Endodermal cell (in vitro differentiated cells): ENCODE measurements at regions not wholly inside any gene's neighbourhood (a gene's known extent, or its start where the extent isn't known, plus 50 kb on each side); places are given as distances from the start of the nearest gene placed in this dataset.

Experiments used
- DNase-seq: peaks from one replicate; pipeline ENCODE4 v3.0.0-alpha.2; 2017
- H3K27ac ChIP-seq: 2 replicates; pipeline ENCODE4 v1.5.1; 2013; ENCODE audit warnings: mild to moderate bottlenecking, low read depth, low read length, moderate library complexity
- H3K27me3 ChIP-seq: 2 replicates; pipeline ENCODE4 v1.6.1; 2013; ENCODE audit warnings: mild to moderate bottlenecking, low read length, moderate library complexity; ENCODE audit not compliant: insufficient read depth, control insufficient read depth, poor library complexity, severe bottlenecking
- H3K36me3 ChIP-seq: 2 replicates; pipeline ENCODE4 v1.7.0; 2013; ENCODE audit warnings: mild to moderate bottlenecking, low read length, moderate library complexity; ENCODE audit not compliant: control insufficient read depth, insufficient read depth
- H3K4me1 ChIP-seq: one replicate; pipeline ENCODE4 v1.7.0; 2013; ENCODE audit warnings: low read length; ENCODE audit not compliant: control insufficient read depth, insufficient read depth
- H3K4me3 ChIP-seq: 2 replicates; pipeline ENCODE4 v1.5.1; 2013; ENCODE audit warnings: mild to moderate bottlenecking, low read length, moderate library complexity
- H3K9ac ChIP-seq: 2 replicates; pipeline ENCODE4 v1.6.1; 2013; ENCODE audit warnings: mild to moderate bottlenecking, low read length, moderate library complexity; ENCODE audit not compliant: poor library complexity, severe bottlenecking; ENCODE audit errors: extremely low read depth
- H3K9me3 ChIP-seq: 2 replicates; pipeline ENCODE4 v1.6.1; 2013; ENCODE audit warnings: mild to moderate bottlenecking, low read length, moderate library complexity; ENCODE audit not compliant: control insufficient read depth
- H3K27ac Mint-ChIP-seq: 2 replicates; pipeline ENCODE4 v1.8.0; 2020; ENCODE audit warnings: mixed read lengths
- H3K27me3 Mint-ChIP-seq: 2 replicates; pipeline ENCODE4 v1.8.0; 2021; ENCODE audit warnings: mild to moderate bottlenecking, mixed read lengths; ENCODE audit not compliant: insufficient read depth
- H3K36me3 Mint-ChIP-seq: 2 replicates; pipeline ENCODE4 v1.8.0; 2020; ENCODE audit warnings: low read depth, mixed read lengths
- H3K4me1 Mint-ChIP-seq: 2 replicates; pipeline ENCODE4 v1.8.0; 2020; ENCODE audit warnings: mixed read lengths
- H3K4me3 Mint-ChIP-seq: 2 replicates; pipeline ENCODE4 v1.8.0; 2020; ENCODE audit warnings: mild to moderate bottlenecking, moderate library complexity, mixed read lengths
- H3K9me3 Mint-ChIP-seq: 2 replicates; pipeline ENCODE4 v1.8.0; 2020; ENCODE audit warnings: mild to moderate bottlenecking, mixed read lengths
- whole genome bisulfite sequencing, 2 experiments: methylation state at CpG; one replicate each; pipeline versions ENCODE4 v1.1.5 to v1.1.7; 2013; ENCODE audit warnings: missing lambda C conversion rate in 2 of 2, mixed read lengths in 1 of 2; ENCODE audit not compliant: insufficient coverage in 1 of 2, insufficient read length in 1 of 2; 5-methylcytosine and 5-hydroxymethylcytosine counted together
- TF ChIP-seq, protein P1 (sequence below): fragments of 200-600 bp; sonication (generic); conservative IDR thresholded peaks from 2 replicates; pipeline ENCODE4 v1.5.0; 2021; ENCODE audit warnings: antibody characterized with exemption, mild to moderate bottlenecking

DNA sequence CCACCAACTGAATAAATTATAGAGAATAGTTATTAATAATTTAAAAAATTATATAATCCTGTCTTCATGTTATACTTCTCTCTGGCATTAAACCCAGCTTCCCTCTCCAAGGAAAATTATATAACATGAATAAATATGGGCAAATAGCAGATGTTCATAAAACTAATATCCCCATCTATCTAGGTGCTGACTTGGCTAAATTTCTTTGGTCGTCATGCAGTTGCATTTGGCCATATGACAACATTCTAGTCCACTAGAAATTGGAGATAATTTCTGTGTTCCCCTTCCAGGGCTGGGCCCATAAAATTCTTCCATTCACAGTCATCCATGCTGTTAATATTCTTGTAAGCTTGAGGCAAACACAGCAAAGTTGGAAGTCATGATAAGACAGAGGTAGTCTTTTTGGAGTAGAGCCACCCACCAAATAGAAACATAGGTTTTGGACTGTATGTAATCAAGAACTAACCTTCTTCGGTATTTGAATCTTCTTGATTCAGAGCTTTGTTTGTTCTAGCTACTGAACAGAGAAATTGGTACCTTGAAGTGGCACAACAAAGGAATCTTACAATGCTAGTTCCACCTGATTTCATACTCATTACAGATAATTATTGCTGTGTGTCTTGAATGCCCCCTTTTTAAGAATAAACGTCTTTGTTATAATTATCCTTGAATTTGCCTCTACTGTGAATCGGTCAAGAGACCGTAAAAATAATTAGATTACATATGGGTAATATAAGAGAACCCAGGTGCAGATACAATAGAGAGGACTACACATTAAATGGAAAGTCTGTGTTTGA is 678.5 kb upstream of the PCDH20 start:
- Mint-ChIP-seq H3K9me3 (peaks cover 6% of the 10 kb centered on the region), H3K4me1 (no peaks in the 10 kb centered on the region), H3K27ac (no peak overlapping the region), H3K36me3 (no peaks in the 10 kb centered on the region), H3K4me3 (no peak overlapping the region), H3K27me3 (no peaks in the 10 kb centered on the region)
- Histone ChIP-seq H3K36me3 (no peaks in the 10 kb centered on the region), H3K27ac (no peak overlapping the region), H3K4me1 (no peaks in the 10 kb centered on the region), H3K9ac (no peak overlapping the region), H3K9me3 (no peaks in the 10 kb centered on the region), H3K27me3 (no peaks in the 10 kb centered on the region), H3K4me3 (no peak overlapping the region)
- 84 to 96% methylated on average over 4 to 5 of the region's 5 CpGs for WGBS, 2 experiments
- TF ChIP-seq, protein P1, sequence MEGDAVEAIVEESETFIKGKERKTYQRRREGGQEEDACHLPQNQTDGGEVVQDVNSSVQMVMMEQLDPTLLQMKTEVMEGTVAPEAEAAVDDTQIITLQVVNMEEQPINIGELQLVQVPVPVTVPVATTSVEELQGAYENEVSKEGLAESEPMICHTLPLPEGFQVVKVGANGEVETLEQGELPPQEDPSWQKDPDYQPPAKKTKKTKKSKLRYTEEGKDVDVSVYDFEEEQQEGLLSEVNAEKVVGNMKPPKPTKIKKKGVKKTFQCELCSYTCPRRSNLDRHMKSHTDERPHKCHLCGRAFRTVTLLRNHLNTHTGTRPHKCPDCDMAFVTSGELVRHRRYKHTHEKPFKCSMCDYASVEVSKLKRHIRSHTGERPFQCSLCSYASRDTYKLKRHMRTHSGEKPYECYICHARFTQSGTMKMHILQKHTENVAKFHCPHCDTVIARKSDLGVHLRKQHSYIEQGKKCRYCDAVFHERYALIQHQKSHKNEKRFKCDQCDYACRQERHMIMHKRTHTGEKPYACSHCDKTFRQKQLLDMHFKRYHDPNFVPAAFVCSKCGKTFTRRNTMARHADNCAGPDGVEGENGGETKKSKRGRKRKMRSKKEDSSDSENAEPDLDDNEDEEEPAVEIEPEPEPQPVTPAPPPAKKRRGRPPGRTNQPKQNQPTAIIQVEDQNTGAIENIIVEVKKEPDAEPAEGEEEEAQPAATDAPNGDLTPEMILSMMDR, result no peak
- no peak for DNase-seq

DNA sequence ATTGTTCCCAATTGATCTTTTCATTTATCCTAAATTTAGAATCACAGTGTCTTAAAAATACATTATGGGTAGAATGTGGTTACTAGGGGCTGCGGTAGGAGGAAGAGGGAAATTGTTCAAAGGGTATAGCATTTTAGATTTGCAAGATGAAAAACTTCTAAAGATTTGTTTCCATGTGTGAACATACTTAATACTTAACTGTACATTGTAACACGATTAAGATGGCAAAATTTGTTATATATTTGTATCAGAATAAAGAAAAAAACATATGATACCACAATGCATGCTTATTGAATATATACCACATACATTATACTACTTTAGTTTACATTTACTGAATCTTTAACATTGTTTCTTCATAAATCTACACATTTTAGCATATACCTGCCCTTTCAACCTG is 677.3 kb upstream of the PCDH20 start:
- Histone ChIP-seq H3K4me3 (no peak overlapping the region), H3K27ac (no peak overlapping the region), H3K9me3 (no peaks in the 10 kb centered on the region), H3K36me3 (no peaks in the 10 kb centered on the region), H3K9ac (no peak overlapping the region), H3K27me3 (no peaks in the 10 kb centered on the region), H3K4me1 (no peaks in the 10 kb centered on the region)
- Mint-ChIP-seq H3K36me3 (no peaks in the 10 kb centered on the region), H3K4me3 (no peak overlapping the region), H3K4me1 (no peaks in the 10 kb centered on the region), H3K9me3 (peaks cover 6% of the 10 kb centered on the region), H3K27me3 (no peaks in the 10 kb centered on the region), H3K27ac (no peak overlapping the region)
- TF ChIP-seq, protein P1, result no peak
- DNase-seq, result no peak
- 82% methylated on average over 1 of the region's 2 CpGs; no CpG with 5 or more reads in 1 of the 2 experiments for WGBS, 2 experiments

DNA sequence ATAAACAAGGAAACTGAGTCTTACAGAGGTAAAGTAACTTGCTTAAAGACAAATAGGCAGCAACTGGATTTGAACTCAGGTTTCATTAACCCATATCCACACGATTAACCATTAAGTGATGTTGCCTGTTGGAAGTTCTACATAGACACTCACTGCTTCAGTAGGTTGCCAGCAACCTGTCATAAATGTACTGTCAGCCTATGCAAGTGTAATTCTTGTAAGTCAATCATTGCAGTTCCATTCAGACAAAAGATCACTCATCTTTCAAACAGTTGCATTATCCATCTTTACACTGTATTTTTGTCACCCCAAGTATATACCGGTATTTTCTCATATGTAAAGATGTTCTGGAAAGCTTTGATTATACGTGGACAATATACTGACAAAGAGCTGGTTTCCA is 676.9 kb upstream of the PCDH20 start:
- Mint-ChIP-seq H3K27ac (no peak overlapping the region), H3K27me3 (no peaks in the 10 kb centered on the region), H3K4me1 (no peaks in the 10 kb centered on the region), H3K4me3 (no peak overlapping the region), H3K36me3 (no peaks in the 10 kb centered on the region), H3K9me3 (peaks cover 6% of the 10 kb centered on the region)
- no peak overlapping the region for H3K4me3 ChIP-seq
- TF ChIP-seq, protein P1, result no peak
- H3K9me3 ChIP-seq, result no peaks in the 10 kb centered on the region
- H3K27ac ChIP-seq, result no peak overlapping the region
- WGBS, 2 experiments, result 92 to 95% methylated on average over 2 to 3 of the region's 3 CpGs
- no peak for DNase-seq
- no peaks in the 10 kb centered on the region for H3K36me3 ChIP-seq
- H3K9ac ChIP-seq, result no peak overlapping the region
- H3K27me3 ChIP-seq, result no peaks in the 10 kb centered on the region
- H3K4me1 ChIP-seq, result no peaks in the 10 kb centered on the region
